LNCaP clone FGC (cell line): ENCODE measurements at regions not wholly inside any gene's neighbourhood (a gene's known extent, or its start where the extent isn't known, plus 50 kb on each side); places are given as distances from the start of the nearest gene placed in this dataset.
"Not testable (repeated sequence)": the region's sequence is repeated elsewhere in the genome, so short reads cannot be mapped to it uniquely, and the experiment has no call there.

Experiments
- DNase-seq: peaks from one replicate; pipeline ENCODE4 v3.0.0-alpha.2; 2011; ENCODE audit warnings: low read depth
- H3K4me3 ChIP-seq: 2 replicates; pipeline ENCODE4 v1.5.1; 2011; ENCODE audit warnings: mild to moderate bottlenecking, low read depth, low read length, control low read depth
- CTCF ChIP-seq: IDR thresholded peaks from 2 replicates; pipeline ENCODE4 v1.5.1; 2012; ENCODE audit warnings: mild to moderate bottlenecking; ENCODE audit not compliant: control insufficient read depth, insufficient read depth; ENCODE audit errors: extremely low read depth

GRCh38 chr3:88876724-88877123 is 230.7 kb upstream of the EPHA3 start:
- no peak for DNase-seq
- TF ChIP-seq CTCF = no peak
- no peak overlapping the region for H3K4me3 ChIP-seq

GRCh38 chr3:88879905-88880304 is 227.5 kb upstream of the EPHA3 start:
- TF ChIP-seq CTCF = no peak
- DNase-seq = no peak
- no peak overlapping the region for H3K4me3 ChIP-seq

- DNase-seq = no peak
- no peak for TF ChIP-seq CTCF
- H3K4me3 ChIP-seq = no peak overlapping the region
These were observed 225.3 kb upstream of the EPHA3 start for GRCh38 chr3:88882121-88882520.

- not testable (repeated sequence) for DNase-seq, H3K4me3 ChIP-seq
These were observed 220.8 kb upstream of the EPHA3 start for GRCh38 chr3:88886624-88887023.

GRCh38 chr3:88896026-88896425 is 211.4 kb upstream of the EPHA3 start:
- no peak for TF ChIP-seq CTCF
- DNase-seq = no peak
- no peak overlapping the region for H3K4me3 ChIP-seq

GRCh38 chr3:88912294-88912877 is 195.0 kb upstream of the EPHA3 start:
- DNase-seq = no peak
- no peak overlapping the region for H3K4me3 ChIP-seq
- no peak for TF ChIP-seq CTCF

- no peak for DNase-seq
- no peak overlapping the region for H3K4me3 ChIP-seq
- no peak for TF ChIP-seq CTCF
These were observed 188.6 kb upstream of the EPHA3 start for GRCh38 chr3:88918841-88919240.

- no peak overlapping the region for H3K4me3 ChIP-seq
- no peak for TF ChIP-seq CTCF
- no peak for DNase-seq
These were observed 185.4 kb upstream of the EPHA3 start for GRCh38 chr3:88921986-88922385.
